ENCODE measurements at regions not wholly inside any gene's neighbourhood (a gene's known extent, or its start where the extent isn't known, plus 50 kb on each side); places are given as distances from the start of the nearest gene placed in this dataset.

DNA sequence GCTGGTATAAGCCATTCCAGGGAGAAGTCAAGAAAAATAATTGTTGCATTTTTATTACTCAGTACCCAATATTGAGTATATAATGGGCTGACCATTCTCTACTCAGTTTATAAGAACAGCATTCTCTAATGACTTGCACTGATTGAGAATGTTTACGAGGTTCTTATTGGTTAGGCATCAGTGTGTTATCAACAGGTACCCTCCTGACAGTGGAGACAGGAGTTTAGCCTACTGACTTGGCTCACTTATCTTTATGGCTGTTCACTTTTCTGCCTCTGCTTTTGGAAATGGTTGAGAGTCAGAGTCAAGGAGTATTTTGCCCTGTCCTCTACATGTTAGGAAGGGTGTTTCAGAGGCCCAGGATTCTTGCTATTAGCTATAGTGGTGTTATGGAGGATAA lies 228.0 kb upstream of the RGS6 start:
- TF ChIP-seq, protein P1, sequence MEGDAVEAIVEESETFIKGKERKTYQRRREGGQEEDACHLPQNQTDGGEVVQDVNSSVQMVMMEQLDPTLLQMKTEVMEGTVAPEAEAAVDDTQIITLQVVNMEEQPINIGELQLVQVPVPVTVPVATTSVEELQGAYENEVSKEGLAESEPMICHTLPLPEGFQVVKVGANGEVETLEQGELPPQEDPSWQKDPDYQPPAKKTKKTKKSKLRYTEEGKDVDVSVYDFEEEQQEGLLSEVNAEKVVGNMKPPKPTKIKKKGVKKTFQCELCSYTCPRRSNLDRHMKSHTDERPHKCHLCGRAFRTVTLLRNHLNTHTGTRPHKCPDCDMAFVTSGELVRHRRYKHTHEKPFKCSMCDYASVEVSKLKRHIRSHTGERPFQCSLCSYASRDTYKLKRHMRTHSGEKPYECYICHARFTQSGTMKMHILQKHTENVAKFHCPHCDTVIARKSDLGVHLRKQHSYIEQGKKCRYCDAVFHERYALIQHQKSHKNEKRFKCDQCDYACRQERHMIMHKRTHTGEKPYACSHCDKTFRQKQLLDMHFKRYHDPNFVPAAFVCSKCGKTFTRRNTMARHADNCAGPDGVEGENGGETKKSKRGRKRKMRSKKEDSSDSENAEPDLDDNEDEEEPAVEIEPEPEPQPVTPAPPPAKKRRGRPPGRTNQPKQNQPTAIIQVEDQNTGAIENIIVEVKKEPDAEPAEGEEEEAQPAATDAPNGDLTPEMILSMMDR (conservative IDR thresholded peaks at IDR 0.05; ENCODE audit: low read length), result no peak
- no peak for TF ChIP-seq EZH2phosphoT487 (IDR thresholded peaks at IDR 0.05; ENCODE audit: borderline replicate concordance)

Data from Loucy (cell line).